Activated CD4-positive, alpha-beta T cell treated with anti-CD3 and anti-CD28 coated beads, Interleukin-2, amount 50 U/mL, for 16 hours (primary cell): ENCODE measurements at regions not wholly inside any gene's neighbourhood (a gene's known extent, or its start where the extent isn't known, plus 50 kb on each side); places are given as distances from the start of the nearest gene placed in this dataset.

ENCODE experiments used
- DNase-seq: peaks from one replicate; pipeline ENCODE4 v3.0.0-alpha.2; 2020

GRCh38 chr12:126488806-126489205 is 1423.6 kb downstream of the AACS start:
- DNase-seq: no peak

GRCh38 chr12:126492181-126492580 is 1426.9 kb downstream of the AACS start:
- DNase-seq: no peak

- no peak for DNase-seq
Observed at GRCh38 chr12:126493366-126494108, 1428.3 kb downstream of the AACS start.

GRCh38 chr12:126496201-126496600 is 1431.0 kb downstream of the AACS start:
- DNase-seq: no peak

- DNase-seq: peak; percentile 7
Observed at GRCh38 chr12:126506426-126507182, 1441.4 kb downstream of the AACS start.

GRCh38 chr12:126507231-126507630 is 1442.0 kb downstream of the AACS start:
- DNase-seq: no peak

GRCh38 chr12:126509572-126509971 is 1444.3 kb downstream of the AACS start:
- DNase-seq: no peak

- DNase-seq: no peak
Observed at GRCh38 chr12:126510630-126511029, 1445.4 kb downstream of the AACS start.

GRCh38 chr12:126512916-126513913 is 1448.0 kb downstream of the AACS start:
- DNase-seq: no peak

- no peak for DNase-seq
Observed at GRCh38 chr12:126518596-126519200, 1453.5 kb downstream of the AACS start.

GRCh38 chr12:126519833-126520232 is 1454.6 kb downstream of the AACS start:
- no peak for DNase-seq

- DNase-seq: no peak
Observed at GRCh38 chr12:126523891-126524290, 1458.7 kb downstream of the AACS start.

GRCh38 chr12:126534495-126534894 is 1469.3 kb downstream of the AACS start:
- DNase-seq: no peak

- DNase-seq: no peak
Observed at GRCh38 chr12:126534942-126535341, 1469.7 kb downstream of the AACS start.

- no peak for DNase-seq
Observed at GRCh38 chr12:126535971-126536370, 1470.7 kb downstream of the AACS start.

- no peak for DNase-seq
Observed at GRCh38 chr12:126537961-126538530, 1472.8 kb downstream of the AACS start.

- no peak for DNase-seq
Observed at GRCh38 chr12:126538888-126539287, 1473.7 kb downstream of the AACS start.

GRCh38 chr12:126545411-126545810 is 1480.2 kb downstream of the AACS start:
- DNase-seq: no peak

- DNase-seq: no peak
Observed at GRCh38 chr12:126547905-126548304, 1482.7 kb downstream of the AACS start.

GRCh38 chr12:126551869-126552268 is 1486.6 kb downstream of the AACS start:
- no peak for DNase-seq

- DNase-seq: no peak
Observed at GRCh38 chr12:126554625-126555024, 1489.4 kb downstream of the AACS start.

- no peak for DNase-seq
Observed at GRCh38 chr12:126557659-126558058, 1492.4 kb downstream of the AACS start.
